Esophagus squamous epithelium (tissue), 5 donors: ENCODE measurements at regions not wholly inside any gene's neighbourhood (a gene's known extent, or its start where the extent isn't known, plus 50 kb on each side); places are given as distances from the start of the nearest gene placed in this dataset.

Experiments
- DNase-seq: peaks from one replicate; lab custom pipeline; 2025; lab: John Stamatoyannopoulos, UW
- H3K27ac ChIP-seq, 4 donors: fragments of 200-600 bp; sonication (generic); one replicate each; pipeline ENCODE4 v1.5.1; 2016 to 2019; ENCODE audit warnings: mild to moderate bottlenecking in 1 of 4
- H3K27me3 ChIP-seq, 4 donors: fragments of 200-600 bp; sonication (generic); 1 replicate in 3 of 4; 2 replicates in 1 of 4; pipeline versions ENCODE4 v1.5.1 to v1.6.0; 2017 to 2021; ENCODE audit warnings: antibody characterized with exemption in 1 of 4
- H3K36me3 ChIP-seq, 3 donors: fragments of 200-600 bp; sonication (generic); one replicate each; pipeline ENCODE4 v1.5.1; 2016 to 2019
- H3K4me1 ChIP-seq, 3 donors: fragments of 200-600 bp; sonication (generic); one replicate each; pipeline ENCODE4 v1.5.1; 2017 to 2019
- H3K4me3 ChIP-seq, 4 donors: fragments of 200-600 bp; sonication (generic); 1 replicate in 3 of 4; 2 replicates in 1 of 4; pipeline ENCODE4 v1.5.1; 2016 to 2019; ENCODE audit warnings: mild to moderate bottlenecking in 2 of 4, moderate library complexity in 1 of 4
- H3K9me3 ChIP-seq, 3 donors: fragments of 200-600 bp; sonication (generic); one replicate each; pipeline ENCODE4 v1.5.1; 2016 to 2019
- CTCF ChIP-seq, 6 experiments: fragments of 450-650 bp in 4 of 6; fragments of 200-600 bp in 2 of 6; sonication (generic) in 2 of 6; IDR thresholded peaks; one replicate each; pipeline ENCODE4 v1.5.1; 2016 to 2019; ENCODE audit warnings: antibody characterized with exemption in 6 of 6, mild to moderate bottlenecking in 4 of 6, moderate library complexity in 4 of 6
- POLR2A ChIP-seq, 4 donors: fragments of 450-650 bp; IDR thresholded peaks; one replicate each; pipeline ENCODE4 v1.6.1; 2017; ENCODE audit warnings: antibody characterized with exemption in 4 of 4, mild to moderate bottlenecking in 4 of 4, moderate library complexity in 3 of 4
- WGBS, 2 donors: methylation state at CpG; one replicate each; pipeline ENCODE4 v1.1.5; 2018; 5-methylcytosine and 5-hydroxymethylcytosine counted together
- intact Hi-C: fragments of 100-400 bp; cut with DNase I; formaldehyde crosslinking; loops from one replicate; pipeline ENCODE4 v1.15.0; 2022
- donor health status: DM: yes; HTN: yes; CAD: no.

GRCh38 chr2:14125624-14126293, 506.8 kb upstream of the LRATD1 start:
- 66 to 87% methylated on average over 6 to 7 of the region's 7 CpGs for WGBS, 2 donors
- no peak for DNase-seq

GRCh38 chr2:14126846-14127245, 505.7 kb upstream of the LRATD1 start:
- H3K27me3 ChIP-seq = no peaks in the 10 kb centered on the region
- peaks cover 0 to 11% (median 0%) of the 10 kb centered on the region in 3 donors for H3K4me1 ChIP-seq
- intact Hi-C loops = no loop called here
- H3K9me3 ChIP-seq = no peaks in the 10 kb centered on the region
- H3K27ac ChIP-seq = no peak overlapping the region
- DNase-seq = no peak
- H3K4me3 ChIP-seq = no peak overlapping the region
- TF ChIP-seq CTCF (IDR thresholded peaks at IDR 0.05) = no peak
- TF ChIP-seq POLR2A (IDR thresholded peaks at IDR 0.05) = no peak
- WGBS, 2 donors = 86 to 94% methylated on average over 2 of the region's 2 CpGs
- H3K36me3 ChIP-seq = no peaks in the 10 kb centered on the region

More at GRCh38 chr2:14125624-14126293, 506.8 kb upstream of the LRATD1 start:
- intact Hi-C loops = no loop called here
- H3K4me3 ChIP-seq = no peak overlapping the region
- no peaks in the 10 kb centered on the region for H3K36me3 ChIP-seq
- peaks cover 0 to 11% (median 0%) of the 10 kb centered on the region in 3 donors for H3K4me1 ChIP-seq
- H3K27me3 ChIP-seq = no peaks in the 10 kb centered on the region
- TF ChIP-seq POLR2A (IDR thresholded peaks at IDR 0.05) (no peak), CTCF (IDR thresholded peaks at IDR 0.05) (no peak)
- H3K27ac ChIP-seq = no peak overlapping the region
- H3K9me3 ChIP-seq = no peaks in the 10 kb centered on the region

DNA sequence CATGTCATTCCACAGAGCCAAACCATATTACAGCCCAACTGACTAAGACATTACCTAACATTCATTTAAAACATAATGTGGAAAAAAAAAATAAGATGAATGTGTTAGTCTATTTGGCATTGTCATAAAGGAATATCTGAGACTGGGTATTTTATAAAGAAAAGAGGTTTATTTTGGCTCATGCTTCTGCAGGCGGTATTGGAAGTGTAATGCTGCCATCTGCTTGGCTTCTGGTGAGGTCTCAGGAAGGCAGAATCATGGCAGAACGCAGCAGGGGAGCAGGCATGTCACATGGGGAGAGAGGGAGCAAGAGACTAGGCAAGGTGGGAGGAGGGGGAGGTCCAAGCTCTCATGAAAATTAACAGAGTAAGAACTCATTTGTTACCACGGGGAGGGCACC, 504.8 kb upstream of the LRATD1 start:
- Histone ChIP-seq H3K36me3 (no peaks in the 10 kb centered on the region), H3K9me3 (no peaks in the 10 kb centered on the region), H3K27ac (no peak overlapping the region), H3K4me3 (no peak overlapping the region), H3K4me1 (peaks cover 0 to 11% (median 0%) of the 10 kb centered on the region in 3 donors), H3K27me3 (no peaks in the 10 kb centered on the region)
- no peak for DNase-seq
- intact Hi-C loops = no loop called here
- 36 to 64% methylated on average over 3 of the region's 3 CpGs for WGBS, 2 donors
- TF ChIP-seq POLR2A (IDR thresholded peaks at IDR 0.05) (no peak), CTCF (IDR thresholded peaks at IDR 0.05) (no peak)

DNA sequence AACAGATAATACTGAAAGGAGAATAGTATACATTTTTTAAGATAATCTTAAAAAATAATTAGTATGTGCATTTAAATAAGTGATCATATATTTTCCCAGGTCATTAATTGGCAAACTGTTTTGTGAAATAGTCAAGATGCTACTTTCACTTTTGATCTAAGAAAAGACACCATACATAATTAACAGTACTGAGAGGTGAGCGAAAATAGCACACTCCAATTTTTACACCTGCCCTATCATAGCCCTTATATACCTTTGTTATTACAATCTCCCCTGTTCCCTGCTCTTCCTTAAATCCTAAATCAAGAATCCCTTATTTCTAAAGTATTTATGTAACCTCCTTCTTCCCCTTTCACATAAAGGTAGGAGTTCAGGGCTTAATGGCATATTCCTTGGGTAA, 500.1 kb upstream of the LRATD1 start:
- Histone ChIP-seq H3K36me3 (no peaks in the 10 kb centered on the region), H3K4me3 (no peak overlapping the region), H3K4me1 (no peaks in the 10 kb centered on the region), H3K27me3 (no peaks in the 10 kb centered on the region), H3K9me3 (no peaks in the 10 kb centered on the region), H3K27ac (no peak overlapping the region)
- intact Hi-C loops = no loop called here
- 82 to 88% methylated on average over 1 of the region's 1 CpG for WGBS, 2 donors
- DNase-seq = no peak
- TF ChIP-seq POLR2A (IDR thresholded peaks at IDR 0.05) (no peak), CTCF (IDR thresholded peaks at IDR 0.05) (no peak)

- Histone ChIP-seq H3K36me3 (no peaks in the 10 kb centered on the region), H3K9me3 (no peaks in the 10 kb centered on the region), H3K27ac (no peak overlapping the region), H3K27me3 (no peaks in the 10 kb centered on the region), H3K4me3 (no peak overlapping the region), H3K4me1 (no peaks in the 10 kb centered on the region)
- intact Hi-C loops = no loop called here
- no peak for DNase-seq
- no peak for TF ChIP-seq POLR2A (IDR thresholded peaks at IDR 0.05)
- WGBS, 2 donors = 54 to 62% methylated on average over 3 of the region's 3 CpGs
These were observed 497.7 kb upstream of the LRATD1 start for GRCh38 chr2:14134771-14135170.
